ENCODE measurements at regions not wholly inside any gene's neighbourhood (a gene's known extent, or its start where the extent isn't known, plus 50 kb on each side); places are given as distances from the start of the nearest gene placed in this dataset.

DNA sequence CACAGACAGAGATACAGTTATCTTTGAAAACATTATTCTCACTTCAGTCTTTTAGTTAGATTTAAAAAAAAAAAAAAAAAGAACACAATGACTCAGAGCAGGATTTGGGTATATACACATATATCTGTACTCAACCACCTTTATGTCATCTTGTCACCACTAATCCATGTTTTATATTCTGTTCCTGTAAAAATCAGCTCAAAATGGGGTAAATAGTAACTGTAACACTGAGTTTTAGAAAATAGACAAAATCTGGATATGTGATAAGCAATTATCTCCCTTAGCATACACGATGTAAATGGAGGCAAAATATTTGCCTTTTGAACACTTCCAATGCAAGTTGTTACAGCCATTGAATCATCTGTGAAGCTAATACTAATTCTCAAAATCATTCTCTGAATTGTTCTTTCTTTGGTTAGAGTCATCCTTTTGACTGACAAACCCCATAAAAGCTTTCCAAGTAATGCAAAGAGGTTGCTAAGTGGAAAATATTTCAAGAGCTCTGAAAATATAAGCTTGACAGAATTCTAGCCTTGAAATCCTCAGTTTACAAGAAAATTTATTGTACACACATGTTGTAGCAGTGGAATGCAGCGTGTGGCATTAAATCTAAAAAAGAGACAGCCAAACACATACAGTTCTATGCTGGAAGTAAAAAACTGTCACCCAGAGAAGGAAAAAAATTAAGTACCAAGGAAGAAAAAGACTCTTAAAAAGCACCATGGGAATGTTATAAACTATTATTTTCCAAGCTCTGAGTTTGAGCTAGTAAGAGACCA, 502.2 kb upstream of the PHF14 start:
- H3K36me3 ChIP-seq: no peaks in the 10 kb centered on the region
- no peak for DNase-seq
- H3K4me1 ChIP-seq: no peaks in the 10 kb centered on the region
- WGBS, 5 donors: 45 to 66% (median 60%) methylated on average over 2 of the region's 2 CpGs
- H3K9me3 ChIP-seq: no peaks in the 10 kb centered on the region
- peaks cover 0 to under 1% (median 0%) of the 10 kb centered on the region in 3 donors for H3K27me3 ChIP-seq
- intact Hi-C loops (cut with DNase I; ENCODE audit: low total_unique reads): no loop called here
- TF ChIP-seq, protein P1, sequence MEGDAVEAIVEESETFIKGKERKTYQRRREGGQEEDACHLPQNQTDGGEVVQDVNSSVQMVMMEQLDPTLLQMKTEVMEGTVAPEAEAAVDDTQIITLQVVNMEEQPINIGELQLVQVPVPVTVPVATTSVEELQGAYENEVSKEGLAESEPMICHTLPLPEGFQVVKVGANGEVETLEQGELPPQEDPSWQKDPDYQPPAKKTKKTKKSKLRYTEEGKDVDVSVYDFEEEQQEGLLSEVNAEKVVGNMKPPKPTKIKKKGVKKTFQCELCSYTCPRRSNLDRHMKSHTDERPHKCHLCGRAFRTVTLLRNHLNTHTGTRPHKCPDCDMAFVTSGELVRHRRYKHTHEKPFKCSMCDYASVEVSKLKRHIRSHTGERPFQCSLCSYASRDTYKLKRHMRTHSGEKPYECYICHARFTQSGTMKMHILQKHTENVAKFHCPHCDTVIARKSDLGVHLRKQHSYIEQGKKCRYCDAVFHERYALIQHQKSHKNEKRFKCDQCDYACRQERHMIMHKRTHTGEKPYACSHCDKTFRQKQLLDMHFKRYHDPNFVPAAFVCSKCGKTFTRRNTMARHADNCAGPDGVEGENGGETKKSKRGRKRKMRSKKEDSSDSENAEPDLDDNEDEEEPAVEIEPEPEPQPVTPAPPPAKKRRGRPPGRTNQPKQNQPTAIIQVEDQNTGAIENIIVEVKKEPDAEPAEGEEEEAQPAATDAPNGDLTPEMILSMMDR (IDR thresholded peaks at IDR 0.05): no peak
- TF ChIP-seq EP300 (IDR thresholded peaks at IDR 0.05) (no peak), POLR2AphosphoS5 (IDR thresholded peaks at IDR 0.05) (no peak), POLR2A (IDR thresholded peaks at IDR 0.05) (no peak)
- no peak overlapping the region for H3K4me3 ChIP-seq
- no peak overlapping the region for H3K27ac ChIP-seq

DNA sequence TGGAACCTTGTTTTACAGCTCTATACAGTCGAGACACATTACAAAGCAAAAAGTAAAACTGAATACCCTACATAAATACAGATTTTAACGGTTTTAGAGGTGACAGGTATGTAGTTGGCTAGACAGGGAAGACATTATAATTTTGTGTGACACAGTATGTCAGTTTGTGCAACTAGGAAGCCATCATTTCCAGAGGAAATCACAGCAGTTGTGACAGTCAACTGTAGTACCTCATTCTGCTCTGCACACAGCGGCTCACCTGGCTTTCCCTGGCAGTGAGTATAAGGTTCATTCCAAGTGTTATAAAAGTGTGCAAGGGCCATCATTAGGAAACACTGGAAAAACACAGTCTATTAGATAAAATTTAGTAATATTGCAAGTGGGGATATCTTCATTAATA, 501.6 kb upstream of the PHF14 start:
- no peaks in the 10 kb centered on the region for H3K36me3 ChIP-seq
- peaks cover 0 to 5% (median 0%) of the 10 kb centered on the region in 3 donors for H3K27me3 ChIP-seq
- H3K4me3 ChIP-seq: no peak overlapping the region
- H3K9me3 ChIP-seq: no peaks in the 10 kb centered on the region
- 50 to 70% (median 62%) methylated on average over 3 of the region's 3 CpGs for WGBS, 5 donors
- DNase-seq: no peak
- H3K27ac ChIP-seq: no peak overlapping the region
- no peaks in the 10 kb centered on the region for H3K4me1 ChIP-seq
- intact Hi-C loops (cut with DNase I; ENCODE audit: low total_unique reads): no loop called here
- TF ChIP-seq POLR2A (IDR thresholded peaks at IDR 0.05) (no peak), POLR2AphosphoS5 (IDR thresholded peaks at IDR 0.05) (no peak), EP300 (IDR thresholded peaks at IDR 0.05) (no peak)
- TF ChIP-seq, protein P1 (IDR thresholded peaks at IDR 0.05): no peak

DNA sequence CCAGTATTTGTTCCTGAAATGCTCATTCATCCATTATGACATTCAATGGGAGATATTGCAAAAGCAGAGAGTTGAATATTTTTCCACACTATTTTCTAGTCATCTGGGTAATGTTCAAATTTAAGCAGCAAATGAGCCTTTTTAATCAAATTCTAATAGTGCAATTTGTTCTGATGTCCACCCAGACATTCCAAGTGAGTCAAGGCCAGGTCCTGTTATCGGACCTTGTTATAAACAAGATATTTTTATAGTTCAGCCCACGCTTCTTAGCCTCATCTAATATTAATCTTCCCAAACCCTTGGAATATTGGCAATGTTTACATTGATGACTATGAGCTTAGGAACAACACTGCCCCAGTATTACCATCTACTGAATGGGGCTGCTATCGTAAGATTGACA, 500.1 kb upstream of the PHF14 start:
- H3K4me1 ChIP-seq: no peaks in the 10 kb centered on the region
- H3K27ac ChIP-seq: no peak overlapping the region
- intact Hi-C loops (cut with DNase I; ENCODE audit: low total_unique reads): no loop called here
- 58 to 76% (median 71%) methylated on average over 3 of the region's 3 CpGs for WGBS, 5 donors
- no peaks in the 10 kb centered on the region for H3K36me3 ChIP-seq
- DNase-seq: no peak
- H3K4me3 ChIP-seq: no peak overlapping the region
- H3K27me3 ChIP-seq: peaks cover 0 to 5% (median 0%) of the 10 kb centered on the region in 3 donors
- H3K9me3 ChIP-seq: no peaks in the 10 kb centered on the region
- TF ChIP-seq, protein P1 (IDR thresholded peaks at IDR 0.05): no peak
- no peak for TF ChIP-seq POLR2AphosphoS5 (IDR thresholded peaks at IDR 0.05)
- no peak for TF ChIP-seq EP300 (IDR thresholded peaks at IDR 0.05)
- TF ChIP-seq POLR2A (IDR thresholded peaks at IDR 0.05): no peak

DNA sequence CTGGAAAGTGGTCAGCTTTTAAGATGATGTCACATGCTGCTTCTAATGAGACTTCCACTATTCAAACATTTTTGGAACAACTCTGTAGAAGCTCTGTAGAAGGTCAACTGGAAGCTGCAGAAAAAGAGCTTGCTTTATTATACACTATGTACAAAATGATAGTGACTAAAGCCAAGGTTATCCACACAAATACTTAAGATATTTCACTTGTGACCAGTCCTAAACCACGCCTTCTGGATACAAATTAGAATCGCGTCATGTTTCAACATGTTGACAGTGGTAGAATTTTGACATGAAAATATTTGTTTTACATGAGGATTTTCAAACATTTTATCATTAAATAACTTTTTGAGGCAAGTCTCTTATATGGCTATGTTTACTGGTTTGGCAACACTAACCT, 499.6 kb upstream of the PHF14 start:
- 51 to 62% (median 61%) methylated on average over 3 of the region's 3 CpGs for WGBS, 5 donors
- no peak for TF ChIP-seq EP300 (IDR thresholded peaks at IDR 0.05)
- no peak for TF ChIP-seq POLR2A (IDR thresholded peaks at IDR 0.05)
- Histone ChIP-seq H3K36me3 (no peaks in the 10 kb centered on the region), H3K4me3 (no peak overlapping the region), H3K27ac (no peak overlapping the region), H3K27me3 (peaks cover 0 to 5% (median 0%) of the 10 kb centered on the region in 3 donors), H3K4me1 (no peaks in the 10 kb centered on the region), H3K9me3 (no peaks in the 10 kb centered on the region)
- intact Hi-C loops (cut with DNase I; ENCODE audit: low total_unique reads): no loop called here
- DNase-seq: no peak
